AG04450 (cell line): ENCODE measurements at regions not wholly inside any gene's neighbourhood (a gene's known extent, or its start where the extent isn't known, plus 50 kb on each side); places are given as distances from the start of the nearest gene placed in this dataset.
"Not testable (repeated sequence)": the region's sequence is repeated elsewhere in the genome, so short reads cannot be mapped to it uniquely, and the experiment has no call there.

Source experiments
- CTCF ChIA-PET: fragments of 300-600, 350-600 bp; formaldehyde crosslinking; extraction: SDS; loops from one replicate; lab custom pipeline; 2022; ENCODE audit warnings: antibody characterized with exemption, inconsistent platforms; lab: Charles Lee
- POLR2A ChIA-PET: fragments of 350-600 bp; formaldehyde crosslinking; extraction: SDS; loops from one replicate; lab custom pipeline; 2021; ENCODE audit warnings: antibody characterized with exemption, inconsistent platforms; lab: Yijun Ruan, JAX
- DNase-seq: peaks from one replicate; pipeline ENCODE4 v3.0.0-alpha.2; 2011; ENCODE audit warnings: low read depth, low spot score
- H3K27ac ChIP-seq: one replicate; pipeline ENCODE4 v1.5.1; 2012; ENCODE audit warnings: low read depth, low read length, control low read depth
- H3K27me3 ChIP-seq: one replicate; pipeline ENCODE4 v1.6.0; 2012; ENCODE audit warnings: low read length; ENCODE audit not compliant: control insufficient read depth, insufficient read depth
- H3K4me3 ChIP-seq: 2 replicates; pipeline ENCODE4 v1.5.1; 2011; ENCODE audit warnings: mild to moderate bottlenecking, low read depth, low read length, control low read depth
- H3K9me3 ChIP-seq: 2 replicates; pipeline ENCODE4 v1.5.1; 2012; ENCODE audit warnings: low read length; ENCODE audit not compliant: control insufficient read depth, insufficient read depth
- CTCF ChIP-seq: IDR thresholded peaks from 2 replicates; pipeline ENCODE4 v1.5.1; 2011; ENCODE audit warnings: low read depth, low read length, control low read depth, inconsistent platforms

- no peak overlapping the region for H3K27ac ChIP-seq
- H3K27me3 ChIP-seq: no peaks in the 10 kb centered on the region
- DNase-seq: no peak
- peaks cover 66% of the 10 kb centered on the region for H3K9me3 ChIP-seq
- ChIA-PET POLR2A (no interaction called here), CTCF (no interaction called here)
- H3K4me3 ChIP-seq: no peak overlapping the region
- TF ChIP-seq CTCF: no peak
These were observed 230.4 kb downstream of the CRLF2 start for GRCh38 chrX:981791-982626.

DNA sequence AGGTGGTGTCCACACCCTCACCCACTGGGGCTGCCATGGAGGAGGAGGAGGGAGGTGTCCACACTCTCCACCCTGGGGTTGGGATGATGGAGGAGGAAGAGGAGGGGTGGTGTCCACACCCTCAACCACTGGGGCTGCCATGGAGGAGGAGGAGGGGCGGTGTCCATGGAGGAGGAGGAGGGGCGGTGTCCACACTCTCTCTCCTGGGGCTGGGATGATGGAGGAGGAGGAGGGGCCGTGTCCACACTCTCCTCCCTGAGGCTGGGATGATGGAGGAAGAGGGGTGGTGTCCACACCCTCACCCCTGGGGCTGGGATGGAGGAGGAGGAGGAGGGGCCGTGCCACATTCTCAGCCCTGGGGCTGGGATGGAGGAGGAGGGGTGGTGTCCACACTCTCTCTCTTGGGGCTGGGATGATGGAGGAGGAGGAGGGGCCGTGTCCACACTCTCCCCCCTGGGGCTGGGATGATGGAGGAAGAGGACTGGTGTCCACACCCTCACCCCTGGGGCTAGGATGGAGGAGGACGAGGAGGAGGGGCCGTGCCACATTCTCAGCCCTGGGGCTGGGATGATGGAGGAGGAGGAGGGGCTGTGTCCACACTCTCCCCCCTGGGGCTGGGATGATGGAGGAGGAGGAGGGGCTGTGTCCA lies 231.7 kb downstream of the CRLF2 start:
- CTCF ChIA-PET: no interaction called here

GRCh38 chrX:979127-979526 lies 233.3 kb downstream of the CRLF2 start:
- H3K27ac ChIP-seq, CTCF ChIA-PET, H3K4me3 ChIP-seq, H3K27me3 ChIP-seq, DNase-seq, POLR2A ChIA-PET: not testable (repeated sequence)
- H3K9me3 ChIP-seq: peaks cover 51% of the 10 kb centered on the region

More for the DNA sequence above, 231.7 kb downstream of the CRLF2 start:
- H3K4me3 ChIP-seq: no peak overlapping the region
- H3K27me3 ChIP-seq: no peaks in the 10 kb centered on the region
- H3K9me3 ChIP-seq: peaks cover 59% of the 10 kb centered on the region
- POLR2A ChIA-PET: no interaction called here
- no peak overlapping the region for H3K27ac ChIP-seq
- no peak for TF ChIP-seq CTCF
- no peak for DNase-seq

- no peak for DNase-seq
- POLR2A ChIA-PET: no interaction called here
These were observed 239.3 kb downstream of the CRLF2 start for GRCh38 chrX:973010-973632.

More at GRCh38 chrX:973010-973632, 239.3 kb downstream of the CRLF2 start:
- TF ChIP-seq CTCF: no peak
- CTCF ChIA-PET: no interaction called here
- Histone ChIP-seq H3K4me3 (no peak overlapping the region), H3K9me3 (peaks cover 40% of the 10 kb centered on the region), H3K27me3 (no peaks in the 10 kb centered on the region), H3K27ac (no peak overlapping the region)
